Posterior vena cava (tissue), 2 donors: ENCODE measurements at regions not wholly inside any gene's neighbourhood (a gene's known extent, or its start where the extent isn't known, plus 50 kb on each side); places are given as distances from the start of the nearest gene placed in this dataset.

Source experiments
- DNase-seq: peaks from one replicate; pipeline ENCODE4 v3.0.0-alpha.2; 2020; ENCODE audit warnings: low spot score
- intact Hi-C, 2 donors: fragments of 100-400 bp; cut with DNase I; formaldehyde crosslinking; loops; one replicate each; pipeline versions ENCODE4 v1.14.1 to v1.14.2; 2022 to 2023
- donor health status: DM: yes; HTN: yes; CAD: no.
- donor health status: DM: yes; HTN: yes; CAD: no.

DNA sequence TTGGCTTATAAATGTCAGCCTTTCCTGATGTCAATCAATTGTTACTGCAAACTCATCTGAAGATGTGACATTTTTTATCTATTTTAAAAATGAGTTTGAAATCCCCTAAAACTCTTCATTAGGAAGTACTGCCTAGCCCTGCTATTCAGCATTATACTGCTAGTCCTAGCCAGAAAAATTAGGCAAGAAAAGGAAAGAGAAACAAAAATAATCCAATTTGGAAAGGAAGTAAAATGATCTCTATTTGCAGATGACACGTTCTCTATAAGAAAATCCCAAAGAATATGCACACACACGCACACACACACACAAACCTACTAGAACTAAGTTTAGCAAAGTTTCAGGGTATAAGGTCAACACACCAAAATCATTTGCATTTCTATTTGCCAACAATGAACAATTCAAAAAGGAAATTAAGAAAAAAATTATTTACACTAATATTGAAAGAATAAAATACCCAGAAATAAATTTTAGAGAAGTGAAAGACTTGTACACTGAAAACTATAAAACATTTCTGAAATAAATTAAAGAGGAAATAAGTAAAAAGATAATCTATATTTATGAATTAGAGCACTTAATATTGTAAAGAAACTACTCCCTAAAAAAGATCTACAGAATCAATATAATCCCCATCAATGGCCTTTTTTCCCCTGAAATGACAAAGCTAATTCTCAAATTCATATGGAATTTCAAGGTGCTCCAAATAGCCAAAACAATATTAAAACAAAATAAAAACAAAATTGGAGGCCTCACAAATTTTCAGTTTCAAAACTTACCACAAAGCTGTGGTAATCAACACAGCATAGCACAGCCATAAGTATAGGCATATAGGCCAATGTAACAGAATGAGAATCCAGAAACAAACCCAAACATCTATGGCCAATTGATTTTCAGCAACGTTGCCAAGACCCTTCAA, 433.7 kb upstream of the TRIB2 start:
- intact Hi-C loops = no loop called here
- DNase-seq = no peak

DNA sequence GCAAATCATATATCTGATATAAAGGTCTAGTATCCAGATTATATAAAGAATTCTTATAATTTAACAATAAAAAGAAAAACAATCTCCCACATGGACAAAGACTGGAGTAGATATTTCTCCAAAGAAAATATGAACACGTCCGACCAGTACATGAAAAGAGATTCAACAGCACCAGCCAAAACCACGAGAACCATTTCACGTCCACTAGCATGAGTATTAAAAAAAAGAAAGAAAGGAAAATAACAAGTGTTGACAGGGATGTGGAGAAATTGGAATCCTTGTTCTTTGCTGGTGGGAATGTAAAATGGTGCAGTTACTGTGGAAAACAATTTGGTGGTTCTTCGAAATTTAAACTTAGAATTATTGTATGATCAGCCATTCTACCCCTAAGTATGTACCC, 432.7 kb upstream of the TRIB2 start:
- DNase-seq = no peak
- intact Hi-C loops = no loop called here

DNA sequence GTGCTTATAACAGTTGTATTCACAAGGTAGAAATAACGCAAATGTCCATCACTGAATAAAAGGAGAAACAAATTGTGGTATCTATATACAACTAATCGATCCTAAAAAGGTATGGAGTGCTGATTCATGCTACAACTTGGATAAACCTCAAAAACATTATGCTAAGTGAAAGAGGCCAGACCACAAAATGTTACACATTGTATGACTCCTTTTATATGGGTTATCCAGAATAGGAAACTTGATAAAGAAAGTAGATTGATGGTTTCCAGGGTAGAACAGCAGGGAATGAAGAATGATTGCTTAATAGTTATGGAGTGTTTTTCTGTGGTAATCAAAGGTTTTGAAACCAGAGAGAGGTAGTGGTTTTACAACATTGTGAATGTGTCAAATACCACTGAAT, 432.2 kb upstream of the TRIB2 start:
- DNase-seq = no peak
- intact Hi-C loops = no loop called here

DNA sequence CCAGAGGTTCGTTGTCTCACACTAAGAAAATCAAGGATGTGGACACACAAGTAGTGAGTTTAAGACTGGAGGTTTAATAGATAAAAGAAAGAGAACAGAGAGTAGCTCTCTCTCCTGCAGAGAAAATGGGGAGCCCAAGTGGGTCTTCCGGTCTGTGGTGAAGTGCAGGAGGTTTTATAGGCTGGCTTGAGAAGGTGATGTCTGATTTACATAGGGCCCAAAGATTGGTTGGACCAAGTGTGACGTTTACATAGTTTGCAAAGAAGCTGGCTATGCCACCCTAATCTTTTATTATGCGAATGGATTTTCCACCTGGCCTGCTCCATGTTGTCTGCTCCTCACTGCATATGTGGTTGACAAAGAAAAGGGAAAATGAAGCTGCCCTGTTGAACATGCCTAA, 430.4 kb upstream of the TRIB2 start:
- intact Hi-C loops = no loop called here
- DNase-seq = no peak

DNA sequence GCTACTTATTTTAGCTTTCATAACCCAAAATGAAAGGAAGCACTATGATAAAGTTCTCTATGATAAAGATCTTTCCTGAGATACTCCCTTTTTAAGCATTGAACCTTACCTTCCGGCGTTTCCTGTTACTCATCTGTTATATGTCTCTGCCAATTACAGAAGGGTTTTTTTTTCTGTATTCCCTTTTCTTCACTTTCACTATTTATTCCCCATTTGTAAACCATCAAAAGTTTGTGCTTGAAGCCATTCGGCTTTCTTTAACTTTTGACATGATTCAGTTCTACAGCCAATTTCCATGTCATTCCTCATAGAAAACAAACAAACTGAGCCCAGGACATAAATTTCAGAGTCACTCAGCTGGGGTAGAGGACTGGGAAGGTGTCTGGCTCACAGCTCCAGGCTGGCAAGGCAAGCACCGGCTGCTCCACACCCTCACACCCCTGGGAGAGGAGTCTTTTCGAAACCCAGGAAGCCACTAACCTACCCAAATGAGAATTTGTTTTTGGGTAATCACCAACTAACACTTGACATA, 429.4 kb upstream of the TRIB2 start:
- intact Hi-C loops = no loop called here
- no peak for DNase-seq

DNA sequence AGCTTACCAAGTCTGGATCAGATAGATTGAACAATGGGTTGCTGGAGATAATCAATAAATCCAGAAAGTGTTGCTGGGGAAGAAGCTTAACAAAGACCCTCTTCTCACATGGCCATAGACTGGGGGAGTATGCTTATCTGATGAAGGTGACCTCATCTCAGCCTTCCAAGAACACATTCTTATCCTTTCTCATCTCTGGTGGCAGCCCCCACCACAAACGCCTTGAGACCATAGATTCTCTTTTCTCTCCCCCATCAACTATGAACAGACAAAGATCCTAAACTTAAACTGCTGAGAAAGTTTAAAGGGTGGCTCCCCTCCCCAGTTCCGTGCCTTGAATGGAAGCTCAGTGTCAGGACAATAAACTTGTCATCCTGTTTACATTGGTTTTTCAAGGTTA, 428.7 kb upstream of the TRIB2 start:
- no peak for DNase-seq
- intact Hi-C loops = no loop called here

DNA sequence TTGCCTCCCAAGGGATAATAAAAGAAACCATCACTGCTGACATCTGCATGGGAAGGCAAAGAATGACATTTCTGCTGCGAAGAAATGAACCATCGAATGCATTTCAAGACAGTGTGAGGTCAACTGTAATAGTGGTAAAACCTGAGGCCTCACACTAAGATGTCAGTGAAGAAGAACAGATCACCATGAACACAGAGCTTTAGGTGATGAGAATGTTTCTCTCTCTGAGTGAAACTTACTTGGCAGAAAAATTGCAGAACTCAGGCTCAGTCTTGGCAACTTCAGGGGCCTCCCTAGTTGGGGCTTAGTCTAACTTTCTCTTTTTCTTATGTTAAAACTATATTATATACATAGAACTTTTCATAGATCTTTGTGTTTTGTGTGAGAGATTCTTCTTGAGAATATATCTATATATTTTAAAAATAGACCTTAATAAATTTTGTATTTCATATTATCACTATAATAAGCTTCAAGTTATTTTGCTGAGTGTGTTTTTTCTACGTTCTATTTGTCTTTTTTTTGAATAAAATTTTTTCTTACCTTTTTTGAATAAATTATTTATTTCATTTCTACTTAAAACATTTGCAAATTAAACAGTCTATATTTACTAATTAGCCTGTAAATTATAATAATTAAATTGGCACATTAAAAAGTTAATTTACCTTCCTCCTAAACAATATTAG, 427.5 kb upstream of the TRIB2 start:
- intact Hi-C loops = no loop called here
- no peak for DNase-seq

DNA sequence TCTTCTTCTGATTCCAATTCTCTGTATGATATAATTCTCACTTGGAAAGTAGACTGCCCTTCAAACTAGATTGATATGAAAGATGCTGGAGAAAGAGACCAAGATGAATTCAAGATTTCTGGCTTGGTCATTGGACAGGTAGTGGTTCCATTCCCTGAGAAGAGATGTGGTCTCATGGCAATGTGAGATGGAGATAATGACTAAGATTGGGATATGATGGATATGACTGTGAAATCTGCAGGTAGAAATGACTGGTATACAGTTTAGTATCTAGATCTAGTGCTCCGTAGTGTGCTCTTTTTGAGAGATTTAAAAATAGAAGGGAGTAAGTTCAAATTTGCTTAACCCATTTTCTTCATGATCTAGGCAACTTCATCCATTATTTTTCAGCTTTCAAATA, 425.4 kb upstream of the TRIB2 start:
- intact Hi-C loops = no loop called here
- no peak for DNase-seq

DNA sequence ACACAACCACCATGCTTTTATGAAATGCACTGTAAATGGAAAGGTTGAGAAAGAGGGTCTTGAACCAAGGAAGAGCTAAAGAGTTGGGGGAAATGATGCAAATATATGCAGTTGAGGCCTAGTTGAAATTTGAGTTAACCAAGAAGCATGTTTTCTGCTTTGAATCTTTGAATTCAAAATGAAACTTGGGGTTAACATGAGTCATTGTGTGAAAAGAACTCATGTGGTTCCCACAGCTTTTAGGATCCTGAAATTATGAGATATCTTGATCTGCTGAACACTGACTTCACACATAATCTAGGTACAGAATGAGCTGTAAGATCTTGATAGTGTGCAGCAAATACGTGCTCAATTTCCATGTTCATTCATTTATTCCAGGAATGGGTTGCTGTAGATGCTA, 422.9 kb upstream of the TRIB2 start:
- no peak for DNase-seq
- intact Hi-C loops = no loop called here

DNA sequence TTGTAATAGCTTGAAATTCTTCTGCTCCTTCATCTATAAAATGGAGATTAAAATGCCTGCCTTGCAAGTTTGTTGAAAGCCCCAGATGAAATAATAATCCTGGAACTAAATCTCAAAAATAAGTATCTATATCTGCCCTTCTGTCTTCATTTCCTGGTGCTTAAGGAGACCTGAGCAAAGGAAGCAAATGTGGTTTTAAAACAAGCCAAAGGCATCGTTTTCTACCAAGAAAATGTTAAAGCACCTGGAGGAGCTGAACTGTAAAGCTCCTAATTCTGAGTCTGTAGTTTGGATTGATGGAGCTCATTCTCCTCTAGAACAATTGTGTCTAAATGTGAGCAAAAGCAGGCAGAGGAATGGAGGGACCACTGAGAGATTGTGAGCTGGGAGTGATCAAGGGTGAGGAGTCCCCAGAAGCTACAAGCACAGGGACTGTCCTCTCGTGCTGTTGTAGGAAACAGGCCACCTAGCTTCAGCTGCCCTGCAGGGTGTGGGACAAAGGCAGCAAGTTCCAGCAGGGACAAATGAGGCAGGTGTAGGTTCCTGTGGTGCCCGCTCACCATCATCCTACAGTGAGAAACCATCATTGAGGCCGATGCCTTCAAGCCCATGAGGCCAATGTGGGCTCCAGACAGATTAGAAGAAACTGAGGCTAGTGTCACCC, 420.7 kb upstream of the TRIB2 start:
- intact Hi-C loops = no loop called here
- DNase-seq = no peak

DNA sequence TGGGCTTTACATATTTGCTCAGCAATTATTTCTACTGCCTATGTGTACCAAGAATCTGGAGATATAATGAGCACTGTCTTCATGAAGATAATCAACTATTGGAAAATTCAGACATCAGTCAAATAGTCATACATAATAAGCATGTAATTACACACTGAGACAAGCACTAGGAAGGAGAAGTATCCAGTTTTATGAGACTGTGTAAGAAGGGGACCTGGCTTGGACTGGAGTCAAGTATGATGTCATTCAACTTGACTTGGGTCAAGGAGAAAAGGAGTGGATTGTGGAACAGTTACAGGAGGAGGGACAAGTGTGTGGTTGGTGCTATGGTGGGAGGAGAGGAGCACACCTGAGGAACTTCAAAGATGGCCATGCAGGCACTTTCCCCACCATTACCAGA, 419.8 kb upstream of the TRIB2 start:
- intact Hi-C loops = no loop called here
- DNase-seq = no peak

DNA sequence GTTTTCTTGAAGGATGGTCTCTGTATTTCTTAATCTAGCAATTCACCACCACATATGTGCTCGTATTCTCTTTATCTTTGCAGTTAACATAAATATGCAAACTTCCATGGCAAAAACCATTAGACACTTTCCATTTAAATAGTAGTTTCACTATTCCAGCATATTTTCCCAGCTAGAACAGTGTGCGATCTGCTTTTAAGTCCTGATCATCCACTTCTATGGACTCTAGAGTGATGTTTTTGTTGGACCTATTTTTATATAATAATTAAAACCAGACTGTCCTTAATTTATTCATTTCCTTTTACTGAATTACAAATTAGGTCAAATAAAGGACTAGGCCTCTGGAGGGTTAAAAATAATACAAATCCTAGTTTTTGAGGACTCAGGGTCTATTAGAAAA, 418.4 kb upstream of the TRIB2 start:
- no peak for DNase-seq
- intact Hi-C loops = no loop called here

DNA sequence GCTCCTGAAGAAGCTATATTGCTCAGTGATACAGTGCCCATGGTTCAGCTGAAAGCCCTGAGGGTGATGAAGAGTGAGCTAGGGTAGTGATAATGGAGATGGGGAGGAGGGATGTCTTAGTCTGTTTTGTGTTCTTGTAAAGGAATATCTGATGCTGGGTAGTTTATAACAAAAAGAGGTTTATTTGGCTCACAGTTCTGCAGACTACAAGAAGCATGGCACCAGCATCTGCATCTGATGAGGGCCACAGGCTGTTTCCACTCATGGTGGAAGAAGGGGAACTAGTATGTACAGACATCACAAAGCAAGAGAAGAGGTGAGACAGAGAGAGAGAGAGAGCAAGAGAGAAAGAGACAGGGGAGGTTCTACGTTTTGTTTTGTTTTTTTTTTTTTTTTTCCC, 417.3 kb upstream of the TRIB2 start:
- DNase-seq = no peak
- intact Hi-C loops = no loop called here

DNA sequence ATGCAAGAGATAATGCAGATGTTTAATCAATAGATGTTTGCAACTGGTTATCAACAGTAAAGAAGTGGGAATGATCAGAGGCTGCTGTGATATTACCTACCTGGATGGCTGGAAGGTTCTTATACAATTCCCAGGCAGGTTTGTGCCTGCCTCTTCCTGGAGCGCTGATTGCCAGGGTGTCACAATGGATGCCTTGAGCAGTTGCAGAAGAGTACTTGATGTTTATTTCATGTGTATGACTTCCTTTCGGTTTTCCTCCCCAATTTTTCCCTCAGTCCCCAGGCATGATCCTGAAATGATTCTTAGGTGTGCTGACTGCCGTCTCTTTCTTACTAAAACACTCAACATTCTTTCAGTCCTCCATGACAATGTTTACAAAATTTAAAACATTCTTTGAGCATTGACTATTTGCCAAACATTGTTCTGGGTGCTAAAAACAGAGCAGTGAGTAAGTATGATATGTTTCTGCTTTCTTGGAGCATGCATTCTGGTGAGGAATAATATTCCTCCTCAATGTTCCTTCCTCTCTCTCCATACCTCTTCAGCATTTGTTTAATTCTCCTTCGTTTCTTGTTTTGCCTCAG, 416.6 kb upstream of the TRIB2 start:
- intact Hi-C loops = no loop called here
- DNase-seq = no peak

DNA sequence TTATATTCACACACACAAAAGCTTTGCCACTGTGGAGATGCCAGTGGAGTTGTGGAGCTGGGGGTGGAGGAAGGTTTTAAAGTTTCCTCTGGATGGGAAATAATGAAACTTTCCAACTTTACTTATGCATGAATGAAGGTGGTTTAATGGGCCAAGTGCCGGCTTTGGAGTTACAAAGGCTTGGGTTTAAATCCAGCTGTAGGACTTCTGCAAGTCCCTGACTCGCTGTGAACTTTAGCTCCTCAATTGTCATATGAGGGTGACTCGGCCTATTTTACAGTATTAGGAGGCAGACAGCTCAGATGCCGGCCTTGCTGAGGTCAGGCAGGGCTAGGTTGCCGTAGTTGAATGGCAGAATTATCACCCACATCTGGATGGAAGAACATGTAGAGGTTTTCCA, 415.8 kb upstream of the TRIB2 start:
- intact Hi-C loops = no loop called here

DNA sequence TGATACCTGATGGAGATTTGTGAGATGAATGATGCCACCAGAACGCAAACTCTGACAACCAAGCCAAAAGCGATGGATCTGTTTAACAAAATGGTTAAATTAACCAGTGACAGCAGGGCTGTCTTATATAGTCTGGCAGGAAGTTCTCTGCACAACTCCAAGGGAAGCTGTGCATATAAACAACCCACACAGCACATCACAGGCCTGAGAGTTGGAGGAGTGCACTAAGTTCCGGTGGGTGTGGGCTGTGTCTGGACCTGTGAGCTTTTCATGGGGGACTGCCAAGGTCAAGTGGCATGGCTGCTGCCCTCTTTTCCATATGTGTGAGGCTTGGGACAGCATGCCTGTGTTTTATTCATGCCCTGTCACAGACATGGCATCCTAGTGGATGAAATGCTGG, 414.6 kb upstream of the TRIB2 start:
- intact Hi-C loops = loop anchor here in 1 of 2 donors (1.0 kb wide), 1 partner anchor 21 kb away; no protein-coding TSS in a partner anchor
- no peak for DNase-seq

More for the DNA sequence above, 415.8 kb upstream of the TRIB2 start:
- DNase-seq = no peak

DNA sequence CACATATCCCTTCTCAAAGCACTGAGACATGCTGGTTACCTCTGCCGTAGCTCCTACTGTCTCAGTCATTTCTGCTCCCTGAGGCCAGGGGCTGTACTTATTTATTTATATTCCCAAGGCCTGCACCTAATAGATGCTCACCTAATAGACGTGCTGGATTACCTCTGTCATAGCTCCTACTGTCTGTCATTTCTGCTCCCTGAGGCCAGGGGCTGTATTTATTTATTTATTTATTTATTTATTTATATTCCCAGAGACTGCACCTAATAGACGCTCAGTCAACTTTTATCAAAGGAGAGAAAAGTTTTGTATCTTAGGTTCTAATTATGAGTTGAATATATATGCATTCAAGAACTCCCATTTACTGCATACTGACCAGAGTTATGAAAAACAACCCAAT, 414.0 kb upstream of the TRIB2 start:
- intact Hi-C loops = loop anchor here in 1 of 2 donors (1.0 kb wide), 1 partner anchor 21 kb away; no protein-coding TSS in a partner anchor

DNA sequence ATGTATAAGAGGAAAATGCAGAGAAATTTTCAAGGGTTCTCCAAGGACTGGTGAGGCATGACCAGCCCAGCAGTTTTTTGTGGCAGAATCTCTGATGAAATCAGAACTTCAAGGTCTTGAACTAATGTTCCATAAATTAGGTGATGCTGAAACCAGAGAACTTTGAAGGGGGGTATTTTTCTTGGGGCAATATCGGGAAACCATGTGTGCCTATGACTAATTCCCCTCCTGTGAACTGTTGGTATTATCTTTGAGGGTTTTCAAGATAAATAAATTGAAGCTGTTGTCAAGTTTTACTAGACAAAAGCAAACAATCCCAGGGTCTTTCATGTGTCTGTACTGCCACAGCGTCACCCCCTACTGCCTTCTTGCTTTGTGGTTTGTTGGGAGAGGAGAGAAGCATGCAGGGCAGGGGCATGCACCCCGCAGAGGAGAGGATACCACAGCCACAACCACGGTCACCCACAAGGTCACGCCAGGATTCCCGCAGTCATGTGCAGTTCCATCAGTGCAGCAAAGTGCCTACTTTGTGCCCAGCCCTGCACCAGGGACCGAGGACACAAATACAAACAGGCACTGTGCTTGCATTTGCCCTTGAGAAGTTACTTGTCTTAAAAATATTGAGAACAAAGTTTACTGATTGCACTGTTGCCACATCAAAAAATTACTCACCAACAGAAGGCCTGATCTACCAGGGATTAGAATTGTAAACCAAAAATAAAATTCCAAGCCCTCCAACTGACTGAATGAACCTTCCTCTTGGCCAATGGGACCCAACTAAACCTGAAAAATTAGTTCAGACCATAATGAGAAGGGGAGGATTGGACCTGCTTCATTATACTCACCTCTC, 413.3 kb upstream of the TRIB2 start:
- intact Hi-C loops = no loop called here
- DNase-seq = no peak

More for the DNA sequence above, 414.0 kb upstream of the TRIB2 start:
- no peak for DNase-seq
